GM13976 (cell line): ENCODE measurements at regions not wholly inside any gene's neighbourhood (a gene's known extent, or its start where the extent isn't known, plus 50 kb on each side); places are given as distances from the start of the nearest gene placed in this dataset.

Experiments used
- DNase-seq: peaks from one replicate; pipeline ENCODE4 v3.0.0; 2012; ENCODE audit warnings: low spot score
- in situ Hi-C: fragments of 300-500 bp; cut with MboI; formaldehyde crosslinking; loops from one replicate; pipeline ENCODE4 v1.12.0; 2022; ENCODE audit warnings: low sequenced_read_pairs, mixed read lengths, inconsistent platforms; ENCODE audit not compliant: unreplicated experiment
- TF ChIP-seq, protein P1 (sequence below): IDR thresholded peaks from 2 replicates; pipeline ENCODE4 v1.5.1; 2012; ENCODE audit warnings: borderline replicate concordance, mild to moderate bottlenecking; ENCODE audit not compliant: insufficient read depth; ENCODE audit errors: extremely low read depth, missing control alignments, control extremely low read depth

DNA sequence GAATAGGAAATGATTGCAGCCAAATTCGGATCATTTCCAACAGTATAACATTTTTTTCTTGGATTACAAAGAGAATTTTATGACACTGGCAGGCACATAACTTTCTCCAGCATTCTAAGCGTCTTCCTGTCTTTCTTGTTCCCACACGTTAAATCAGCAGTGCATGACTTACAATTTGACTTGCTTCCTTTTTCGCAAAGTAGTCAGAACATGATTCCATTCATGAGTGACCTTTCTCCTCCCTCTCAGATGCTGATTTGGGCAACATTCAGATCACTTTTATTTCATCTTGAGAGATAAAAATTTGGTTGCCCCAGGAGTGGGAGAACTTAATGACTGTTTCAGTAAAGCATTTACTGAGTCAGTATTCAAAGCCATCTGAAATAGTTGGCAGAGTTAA, 858.7 kb upstream of the ACVR2A start:
- in situ Hi-C loops: no loop called here
- TF ChIP-seq, protein P1, sequence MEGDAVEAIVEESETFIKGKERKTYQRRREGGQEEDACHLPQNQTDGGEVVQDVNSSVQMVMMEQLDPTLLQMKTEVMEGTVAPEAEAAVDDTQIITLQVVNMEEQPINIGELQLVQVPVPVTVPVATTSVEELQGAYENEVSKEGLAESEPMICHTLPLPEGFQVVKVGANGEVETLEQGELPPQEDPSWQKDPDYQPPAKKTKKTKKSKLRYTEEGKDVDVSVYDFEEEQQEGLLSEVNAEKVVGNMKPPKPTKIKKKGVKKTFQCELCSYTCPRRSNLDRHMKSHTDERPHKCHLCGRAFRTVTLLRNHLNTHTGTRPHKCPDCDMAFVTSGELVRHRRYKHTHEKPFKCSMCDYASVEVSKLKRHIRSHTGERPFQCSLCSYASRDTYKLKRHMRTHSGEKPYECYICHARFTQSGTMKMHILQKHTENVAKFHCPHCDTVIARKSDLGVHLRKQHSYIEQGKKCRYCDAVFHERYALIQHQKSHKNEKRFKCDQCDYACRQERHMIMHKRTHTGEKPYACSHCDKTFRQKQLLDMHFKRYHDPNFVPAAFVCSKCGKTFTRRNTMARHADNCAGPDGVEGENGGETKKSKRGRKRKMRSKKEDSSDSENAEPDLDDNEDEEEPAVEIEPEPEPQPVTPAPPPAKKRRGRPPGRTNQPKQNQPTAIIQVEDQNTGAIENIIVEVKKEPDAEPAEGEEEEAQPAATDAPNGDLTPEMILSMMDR: no peak
- peak; percentile 12 for DNase-seq

DNA sequence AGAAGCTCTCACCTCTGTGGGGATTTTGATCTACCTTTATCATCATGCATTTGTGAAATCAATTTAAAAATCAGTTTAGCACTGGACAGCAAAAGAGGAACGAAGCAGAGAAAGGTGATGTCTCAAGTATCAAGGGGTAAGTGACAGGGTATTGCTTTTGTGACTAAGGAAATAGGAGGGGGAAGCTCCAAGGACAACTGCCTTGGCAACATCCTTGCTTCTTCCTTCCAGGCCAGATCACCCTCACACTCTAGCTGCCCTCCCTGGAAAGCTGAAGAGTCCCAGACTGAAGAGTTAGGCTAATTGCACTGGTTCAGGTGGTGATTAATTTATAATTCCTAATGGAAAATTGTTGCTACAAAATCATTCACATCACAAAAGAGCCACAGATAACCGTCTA, 859.1 kb upstream of the ACVR2A start:
- TF ChIP-seq, protein P1: no peak
- DNase-seq: no peak
- in situ Hi-C loops: no loop called here

DNA sequence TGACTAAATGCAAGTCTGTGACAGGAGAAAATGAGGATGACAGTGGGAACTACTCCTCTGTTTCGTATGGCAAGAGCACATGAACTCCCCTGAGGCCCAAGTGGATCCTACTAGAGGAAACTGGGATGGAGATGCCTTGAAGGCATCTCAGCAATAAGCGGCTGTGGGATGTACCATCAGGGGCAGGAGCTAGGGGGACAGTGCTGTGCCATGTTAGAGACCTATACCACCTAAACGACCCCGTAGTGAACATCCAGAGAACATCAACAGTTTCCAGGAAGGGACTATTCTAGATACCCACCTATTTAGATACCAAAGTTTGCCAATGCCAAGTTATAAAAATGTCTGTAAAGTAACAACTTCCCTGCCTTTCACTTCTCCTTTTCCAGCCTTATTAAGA, 860.8 kb upstream of the ACVR2A start:
- in situ Hi-C loops: no loop called here
- no peak for DNase-seq
- TF ChIP-seq, protein P1: no peak

DNA sequence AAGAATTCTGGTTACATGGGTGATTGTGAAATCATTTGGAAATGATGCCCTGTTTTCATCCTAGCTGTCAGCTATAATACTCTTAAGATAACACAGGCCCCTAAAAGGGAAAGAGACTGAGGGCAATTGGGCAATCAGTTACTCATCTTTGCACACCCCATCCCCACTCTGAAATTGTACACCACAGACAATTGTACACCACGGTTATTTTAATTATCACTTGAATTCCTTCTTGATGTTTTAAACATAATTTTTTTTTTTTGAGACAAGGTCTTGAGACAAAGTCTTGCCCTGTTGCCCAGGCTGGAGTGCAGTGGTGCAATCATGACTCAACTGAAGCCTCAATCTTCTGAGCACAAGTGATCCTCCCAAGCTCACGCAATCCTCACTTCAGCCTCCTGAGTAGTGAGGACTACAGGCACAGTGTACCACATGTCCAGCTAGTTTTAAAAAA, 862.4 kb upstream of the ACVR2A start:
- in situ Hi-C loops: no loop called here
- no peak for DNase-seq
- TF ChIP-seq, protein P1: no peak

DNA sequence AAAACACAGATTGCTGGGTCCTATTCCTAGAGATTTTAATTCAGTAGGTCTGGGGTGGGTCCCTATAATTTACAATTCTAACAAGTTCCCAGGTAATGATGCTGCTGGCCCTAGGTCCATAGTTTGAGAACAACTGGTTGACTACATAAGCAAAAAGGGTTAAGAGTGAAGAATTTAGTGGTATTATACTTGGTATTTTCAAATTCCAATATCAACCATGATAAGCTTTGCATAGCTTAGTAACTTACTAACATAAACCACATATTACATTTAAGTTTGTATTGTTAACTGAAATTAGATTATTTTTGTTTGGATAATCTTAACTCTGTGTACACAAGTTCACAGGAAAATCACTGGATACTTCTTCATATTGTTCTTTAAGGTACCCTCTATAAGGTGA, 862.9 kb upstream of the ACVR2A start:
- DNase-seq: no peak
- in situ Hi-C loops: no loop called here
- TF ChIP-seq, protein P1: no peak

DNA sequence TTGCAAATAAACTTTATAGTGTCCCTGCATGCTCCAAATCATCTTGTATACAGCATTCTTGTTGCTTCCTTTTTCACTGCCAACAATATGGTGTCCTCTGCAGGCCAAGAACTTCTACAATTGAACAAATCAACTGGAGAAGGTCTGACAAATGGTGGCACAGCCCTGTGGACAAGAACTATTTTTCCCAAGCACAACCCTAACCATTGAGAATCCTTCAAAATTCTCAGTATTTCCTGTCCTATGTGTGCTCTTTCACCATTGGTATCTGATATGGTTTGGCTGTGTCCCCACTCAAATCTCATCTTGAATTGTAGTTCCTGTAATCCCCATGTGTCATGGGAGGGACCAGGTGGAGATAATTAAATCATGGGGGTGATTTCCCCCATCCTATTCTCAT, 865.1 kb upstream of the ACVR2A start:
- in situ Hi-C loops: no loop called here
- DNase-seq: no peak
- TF ChIP-seq, protein P1: no peak
